Peyer's patch (tissue), 4 donors: ENCODE measurements at regions not wholly inside any gene's neighbourhood (a gene's known extent, or its start where the extent isn't known, plus 50 kb on each side); places are given as distances from the start of the nearest gene placed in this dataset.

ENCODE experiments used
- POLR2A ChIP-seq, 2 donors: fragments of 450-650 bp; IDR thresholded peaks; one replicate each; pipeline ENCODE4 v1.5.1; 2017; ENCODE audit warnings: antibody characterized with exemption in 2 of 2, mild to moderate bottlenecking in 2 of 2, moderate library complexity in 2 of 2
- TF ChIP-seq, protein P1 (sequence below), 6 experiments: fragments of 450-650 bp in 4 of 6; fragments of 200-600 bp in 2 of 6; sonication (generic) in 1 of 6; IDR thresholded peaks; one replicate each; pipeline ENCODE4 v1.5.1; 2017 to 2019; ENCODE audit warnings: antibody characterized with exemption in 6 of 6, mild to moderate bottlenecking in 3 of 6, moderate library complexity in 1 of 6

DNA sequence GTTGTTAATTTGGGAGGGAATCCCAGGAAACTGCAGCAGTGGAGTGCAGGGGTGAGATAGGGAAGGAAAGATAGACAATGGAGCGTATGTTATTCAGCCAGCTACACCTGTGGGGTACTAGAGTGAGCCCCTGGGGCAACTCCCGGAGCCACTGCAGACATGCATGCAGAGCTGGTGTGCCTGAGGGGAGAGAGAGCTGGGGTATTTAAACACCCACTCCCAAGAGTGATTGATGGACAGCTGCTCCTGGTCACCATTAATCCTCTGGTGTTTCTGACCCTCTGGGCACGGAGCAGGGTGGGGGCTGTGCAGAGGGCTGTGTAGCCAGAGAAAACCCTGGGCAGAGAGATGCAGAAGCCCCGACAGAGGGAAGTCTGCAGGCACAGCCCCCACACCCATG is 146.7 kb upstream of the CDH4 start:
- TF ChIP-seq, protein P1, sequence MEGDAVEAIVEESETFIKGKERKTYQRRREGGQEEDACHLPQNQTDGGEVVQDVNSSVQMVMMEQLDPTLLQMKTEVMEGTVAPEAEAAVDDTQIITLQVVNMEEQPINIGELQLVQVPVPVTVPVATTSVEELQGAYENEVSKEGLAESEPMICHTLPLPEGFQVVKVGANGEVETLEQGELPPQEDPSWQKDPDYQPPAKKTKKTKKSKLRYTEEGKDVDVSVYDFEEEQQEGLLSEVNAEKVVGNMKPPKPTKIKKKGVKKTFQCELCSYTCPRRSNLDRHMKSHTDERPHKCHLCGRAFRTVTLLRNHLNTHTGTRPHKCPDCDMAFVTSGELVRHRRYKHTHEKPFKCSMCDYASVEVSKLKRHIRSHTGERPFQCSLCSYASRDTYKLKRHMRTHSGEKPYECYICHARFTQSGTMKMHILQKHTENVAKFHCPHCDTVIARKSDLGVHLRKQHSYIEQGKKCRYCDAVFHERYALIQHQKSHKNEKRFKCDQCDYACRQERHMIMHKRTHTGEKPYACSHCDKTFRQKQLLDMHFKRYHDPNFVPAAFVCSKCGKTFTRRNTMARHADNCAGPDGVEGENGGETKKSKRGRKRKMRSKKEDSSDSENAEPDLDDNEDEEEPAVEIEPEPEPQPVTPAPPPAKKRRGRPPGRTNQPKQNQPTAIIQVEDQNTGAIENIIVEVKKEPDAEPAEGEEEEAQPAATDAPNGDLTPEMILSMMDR (IDR thresholded peaks at IDR 0.05) = no peak
- TF ChIP-seq POLR2A (IDR thresholded peaks at IDR 0.05) = no peak
